Activated effector memory CD4-positive, alpha-beta T cell treated with anti-CD3 and anti-CD28 coated beads, Interleukin-2, amount 50 U/mL, for 16 hours (primary cell): ENCODE measurements at regions not wholly inside any gene's neighbourhood (a gene's known extent, or its start where the extent isn't known, plus 50 kb on each side); places are given as distances from the start of the nearest gene placed in this dataset.
"Not testable (repeated sequence)": the region's sequence is repeated elsewhere in the genome, so short reads cannot be mapped to it uniquely, and the experiment has no call there.

Experiments used
- DNase-seq: peaks from one replicate; pipeline ENCODE4 v3.0.0-alpha.2; 2020

- DNase-seq = no peak
Observed at GRCh38 chr6:102813489-102814275, 1420.2 kb downstream of the GRIK2 start.

- no peak for DNase-seq
Observed at GRCh38 chr6:102812242-102812641, 1418.7 kb downstream of the GRIK2 start.

GRCh38 chr6:102808944-102809505 is 1415.5 kb downstream of the GRIK2 start:
- not testable (repeated sequence) for DNase-seq

- DNase-seq = no peak
Observed at GRCh38 chr6:102799051-102799450, 1405.5 kb downstream of the GRIK2 start.

- no peak for DNase-seq
Observed at GRCh38 chr6:102798636-102799035, 1405.1 kb downstream of the GRIK2 start.

- no peak for DNase-seq
Observed at GRCh38 chr6:102793752-102794151, 1400.2 kb downstream of the GRIK2 start.

GRCh38 chr6:102774326-102774725 is 1380.8 kb downstream of the GRIK2 start:
- no peak for DNase-seq

GRCh38 chr6:102773636-102774035 is 1380.1 kb downstream of the GRIK2 start:
- DNase-seq = no peak

- DNase-seq = no peak
Observed at GRCh38 chr6:102766963-102767362, 1373.5 kb downstream of the GRIK2 start.

GRCh38 chr6:102764317-102764716 is 1370.8 kb downstream of the GRIK2 start:
- no peak for DNase-seq

- DNase-seq = no peak
Observed at GRCh38 chr6:102763891-102764290, 1370.4 kb downstream of the GRIK2 start.

- DNase-seq = no peak
Observed at GRCh38 chr6:102761872-102762271, 1368.4 kb downstream of the GRIK2 start.

- no peak for DNase-seq
Observed at GRCh38 chr6:102759415-102759814, 1365.9 kb downstream of the GRIK2 start.

GRCh38 chr6:102758536-102758935 is 1365.0 kb downstream of the GRIK2 start:
- DNase-seq = not testable (repeated sequence)

GRCh38 chr6:102749210-102749971 is 1355.9 kb downstream of the GRIK2 start:
- no peak for DNase-seq

GRCh38 chr6:102746941-102747340 is 1353.4 kb downstream of the GRIK2 start:
- no peak for DNase-seq

GRCh38 chr6:102742754-102743356 is 1349.3 kb downstream of the GRIK2 start:
- DNase-seq = no peak

- DNase-seq = no peak
Observed at GRCh38 chr6:102742028-102742427, 1348.5 kb downstream of the GRIK2 start.

GRCh38 chr6:102736941-102737368 is 1343.4 kb downstream of the GRIK2 start:
- DNase-seq = no peak

GRCh38 chr6:102732898-102733297 is 1339.4 kb downstream of the GRIK2 start:
- DNase-seq = no peak

GRCh38 chr6:102722086-102722485 is 1328.6 kb downstream of the GRIK2 start:
- DNase-seq = not testable (repeated sequence)

GRCh38 chr6:102717737-102718456 is 1324.4 kb downstream of the GRIK2 start:
- DNase-seq = no peak

GRCh38 chr6:102717252-102717651 is 1323.7 kb downstream of the GRIK2 start:
- DNase-seq = no peak
